LoVo (cell line): ENCODE measurements at regions not wholly inside any gene's neighbourhood (a gene's known extent, or its start where the extent isn't known, plus 50 kb on each side); places are given as distances from the start of the nearest gene placed in this dataset.

ENCODE experiments used
- DNase-seq: peaks from one replicate; pipeline ENCODE4 v3.0.0-alpha.2; 2016; ENCODE audit warnings: low spot score

DNA sequence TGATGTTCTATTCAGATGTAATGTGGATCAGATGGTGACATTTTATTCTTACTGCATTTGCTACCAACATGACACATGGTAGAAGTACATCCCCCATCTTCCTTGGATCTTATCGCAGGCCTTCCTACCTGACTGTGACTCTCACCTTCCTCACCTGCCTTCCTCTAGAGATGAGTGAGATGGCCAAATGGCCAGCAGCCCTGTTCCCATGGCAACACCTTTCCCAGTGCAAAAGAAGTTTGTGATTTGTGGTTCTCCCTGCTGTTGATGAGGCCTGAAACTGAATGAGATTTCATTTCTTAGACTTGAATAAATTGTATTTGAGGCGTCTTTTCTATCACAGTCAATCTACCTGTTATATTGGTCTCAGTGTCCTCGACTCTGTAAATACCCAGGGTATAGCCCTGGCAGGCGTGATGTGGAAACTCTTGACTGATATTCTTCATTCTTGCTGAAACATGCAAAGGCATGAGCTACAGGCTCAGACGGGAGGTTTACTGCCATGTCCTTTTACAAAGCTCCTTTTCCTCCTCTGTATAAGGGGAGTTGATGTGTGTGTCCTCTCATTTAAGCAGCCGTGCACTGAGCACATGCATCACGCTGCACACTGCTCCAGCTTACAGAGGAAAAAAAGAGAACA lies 440.7 kb upstream of the AKR1E2 start:
- no peak for DNase-seq

DNA sequence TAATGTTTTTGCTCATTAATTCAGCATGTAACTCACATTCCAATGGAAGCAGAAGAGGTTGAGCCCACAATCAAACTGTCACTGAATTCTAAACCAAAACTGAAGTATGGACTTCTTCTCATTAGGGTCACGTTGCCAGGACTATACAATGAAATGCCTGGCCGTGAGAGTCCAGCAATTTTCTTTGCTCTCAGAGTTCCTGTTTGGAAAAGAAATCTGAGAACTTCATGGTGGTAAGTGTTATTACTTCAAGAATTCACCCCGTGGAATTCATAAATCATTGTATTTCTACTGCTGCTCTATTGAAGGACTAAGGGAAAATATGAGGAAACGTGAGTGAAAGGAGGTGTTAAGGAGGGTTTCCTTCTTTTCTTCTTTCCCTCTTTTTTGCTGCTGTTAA lies 441.8 kb upstream of the AKR1E2 start:
- no peak for DNase-seq

DNA sequence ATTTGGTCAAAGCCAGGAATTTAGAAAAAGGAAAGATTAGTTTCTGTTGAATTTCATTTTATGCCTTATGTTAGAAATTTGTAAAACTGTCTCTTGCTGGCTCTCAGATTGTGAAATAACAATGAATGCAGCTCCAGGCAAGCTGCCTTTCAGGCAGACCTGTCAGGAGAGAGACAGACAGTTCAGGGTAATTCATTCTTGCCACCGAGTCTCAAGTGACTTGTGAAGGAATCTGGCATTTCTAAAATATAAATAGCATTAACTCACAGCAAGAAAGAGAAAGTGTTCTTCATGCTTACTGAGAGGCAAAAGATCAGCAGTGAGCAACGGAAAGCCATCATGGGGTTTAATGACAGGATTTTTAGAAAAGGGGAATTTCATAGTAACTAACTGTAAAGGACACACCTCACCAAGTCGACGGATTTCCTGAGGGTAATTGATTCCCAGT lies 442.3 kb upstream of the AKR1E2 start:
- DNase-seq: no peak

DNA sequence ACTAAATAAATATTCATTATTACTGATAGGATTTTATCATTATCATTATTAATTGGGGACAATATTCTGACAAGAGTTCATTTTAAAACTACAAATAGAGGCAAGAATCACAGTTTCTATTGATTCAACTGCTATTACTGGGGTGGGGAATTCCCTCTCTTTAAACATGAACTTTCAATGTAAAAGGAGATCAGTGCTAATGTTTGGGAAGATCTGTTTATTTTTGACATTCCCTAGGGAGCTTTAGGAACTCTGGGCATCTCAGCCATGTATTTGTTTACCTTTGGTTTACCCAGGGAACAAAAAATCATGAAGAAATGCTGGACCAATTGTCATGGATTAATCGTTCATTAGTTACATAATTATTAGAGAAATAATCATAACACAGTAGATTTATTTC lies 443.2 kb upstream of the AKR1E2 start:
- no peak for DNase-seq

DNA sequence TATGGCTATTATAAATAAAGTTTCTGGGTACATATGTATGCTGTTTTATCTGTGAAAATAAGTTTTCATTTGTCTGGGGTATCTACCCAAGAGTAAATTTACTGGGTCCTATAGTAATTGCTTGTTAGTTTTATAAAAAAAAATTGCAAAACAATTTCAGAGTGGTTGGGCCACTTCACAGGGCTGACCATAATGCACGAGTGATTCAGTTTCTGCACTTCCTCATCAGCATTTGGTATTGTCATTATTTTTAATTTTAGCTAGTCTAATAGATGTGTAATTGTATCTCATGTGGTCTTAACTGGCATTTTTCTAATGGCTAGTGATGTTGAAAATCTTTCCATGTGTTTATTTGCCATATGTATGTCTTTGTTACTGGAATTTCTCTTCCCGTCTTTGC lies 452.4 kb upstream of the AKR1E2 start:
- DNase-seq: no peak

DNA sequence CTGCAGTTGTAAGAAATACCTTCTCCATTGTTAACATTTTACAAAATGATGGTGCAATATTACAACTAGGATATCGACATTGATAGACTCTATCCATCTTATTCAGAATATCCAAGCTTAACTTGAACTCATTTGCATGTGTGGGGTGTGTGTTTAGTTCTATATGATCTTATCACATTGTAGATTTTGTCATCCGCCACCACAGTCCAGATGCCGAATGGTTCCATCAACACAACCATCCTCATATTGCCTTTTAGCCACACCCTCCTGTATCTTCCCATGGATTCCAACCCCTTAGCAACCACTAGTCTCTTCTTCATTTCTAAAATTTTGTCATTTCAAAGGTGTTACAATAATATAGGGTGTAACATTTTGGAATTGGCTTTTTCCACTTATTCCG lies 452.9 kb upstream of the AKR1E2 start:
- DNase-seq: no peak

DNA sequence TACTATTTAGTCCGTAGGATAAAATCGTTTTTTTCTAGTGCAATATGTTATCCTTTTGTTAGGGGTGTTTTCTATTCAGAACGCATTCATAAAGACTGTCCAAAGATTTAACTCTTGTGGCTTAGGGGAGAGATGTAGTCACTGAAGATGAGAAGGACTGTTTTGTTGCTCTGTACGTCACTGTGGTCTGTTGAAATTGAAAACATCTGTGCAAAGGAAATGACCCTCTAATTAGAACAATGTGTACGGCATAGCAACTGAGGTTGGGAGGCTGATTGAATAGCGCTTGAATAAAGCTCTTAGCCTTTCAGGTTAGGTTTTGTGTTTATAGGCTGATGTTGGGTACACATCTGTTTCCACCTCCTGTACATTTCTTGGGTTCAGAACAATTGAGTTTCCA lies 453.4 kb upstream of the AKR1E2 start:
- DNase-seq: no peak

DNA sequence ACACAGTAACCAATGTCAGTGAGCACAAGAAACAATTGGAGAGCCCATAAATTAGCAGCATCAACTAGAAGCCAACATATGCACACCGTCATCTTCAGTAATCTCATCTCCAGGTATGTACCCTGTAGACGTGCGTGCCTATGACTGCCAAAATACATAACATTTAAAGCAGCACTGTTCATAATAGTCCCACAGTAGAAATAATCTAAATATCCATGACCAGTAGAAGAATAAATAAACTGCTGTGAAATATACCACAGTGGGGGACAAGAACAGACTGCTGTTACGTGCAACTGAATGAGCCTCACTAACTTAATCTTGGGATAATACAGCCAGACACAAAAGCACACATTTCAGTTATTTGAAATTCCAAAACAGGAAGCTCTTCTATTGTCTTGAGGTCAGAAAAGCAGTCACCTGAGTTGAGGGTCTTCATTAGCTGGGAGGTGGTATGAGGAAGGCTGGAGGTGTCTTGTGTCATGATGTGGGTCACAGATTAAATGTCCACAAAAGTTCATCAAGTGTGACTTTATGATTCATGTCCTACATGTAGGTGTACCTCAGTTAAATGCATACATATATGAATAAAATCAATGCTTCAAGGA lies 454.2 kb upstream of the AKR1E2 start:
- no peak for DNase-seq

DNA sequence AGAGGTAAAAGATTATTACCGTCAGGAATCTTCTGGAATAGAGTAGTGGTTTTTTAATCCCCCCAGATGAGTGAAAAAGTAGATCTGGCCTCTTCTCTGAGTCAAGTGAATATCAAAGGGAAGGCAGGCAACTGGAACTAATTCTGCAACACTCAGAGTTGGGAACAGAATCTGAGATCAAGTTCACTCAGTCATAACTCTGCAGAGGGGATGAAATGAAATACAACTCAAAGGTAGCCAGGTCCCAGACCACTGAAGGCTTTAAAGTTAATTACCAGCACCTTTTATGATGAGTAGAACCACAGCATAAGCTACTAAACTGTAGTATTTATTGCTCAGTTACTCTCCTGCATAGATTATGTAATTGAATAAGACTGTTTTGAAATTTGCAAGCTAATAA lies 455.6 kb upstream of the AKR1E2 start:
- no peak for DNase-seq

DNA sequence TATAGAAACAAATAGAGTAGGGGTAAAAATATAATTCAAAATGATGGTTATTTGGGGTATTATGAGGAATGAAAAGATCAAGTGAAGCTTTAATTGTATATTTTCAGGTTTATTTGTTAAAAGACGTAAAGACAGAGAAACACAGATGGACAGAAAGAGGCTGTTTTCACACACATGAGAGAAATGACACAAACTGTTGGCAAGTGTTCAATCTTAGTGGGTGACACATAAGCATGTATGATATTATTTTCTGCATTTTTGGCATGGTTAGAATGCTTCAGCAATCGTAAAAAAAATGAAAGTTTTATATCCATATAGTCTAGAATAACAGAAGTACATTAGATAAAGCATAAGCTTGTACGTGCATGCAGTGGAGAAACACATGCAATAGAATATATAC lies 464.4 kb upstream of the AKR1E2 start:
- no peak for DNase-seq

DNA sequence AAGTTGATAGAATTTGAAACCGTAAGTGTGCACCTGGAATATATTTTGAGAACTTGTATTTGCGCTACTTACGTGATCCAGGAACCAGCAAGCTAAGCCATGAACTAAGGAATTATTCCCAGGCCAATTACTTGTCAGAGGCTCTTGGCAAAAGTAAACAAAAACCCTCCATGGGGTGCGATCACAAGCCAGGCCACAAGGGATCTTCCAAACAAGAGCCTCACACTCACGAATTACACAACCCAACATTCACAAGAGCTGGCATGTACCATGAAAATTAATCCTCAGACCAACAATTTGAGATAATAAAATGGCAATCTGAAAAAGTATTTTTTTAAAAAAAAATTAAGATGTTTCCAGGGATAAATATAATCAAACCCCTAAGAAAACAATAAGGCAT lies 467.0 kb upstream of the AKR1E2 start:
- no peak for DNase-seq

DNA sequence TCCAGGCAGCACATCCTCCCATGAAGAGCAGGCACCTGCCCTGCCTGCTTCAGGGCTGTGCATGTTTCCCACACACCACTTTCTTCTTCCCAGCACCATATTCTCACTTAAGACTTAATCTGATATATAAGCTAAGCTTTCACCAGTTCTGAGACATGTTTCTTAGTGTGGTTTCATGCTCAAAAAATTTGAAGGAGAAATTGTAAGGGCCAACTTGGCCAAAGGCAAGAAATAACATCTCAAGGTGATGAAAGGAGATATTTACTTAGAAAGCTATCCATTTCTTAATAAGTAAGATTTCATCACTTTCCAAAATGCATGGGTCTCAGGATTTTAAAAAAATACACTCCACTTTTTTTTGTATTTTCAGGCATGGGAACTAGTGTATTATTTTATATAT lies 468.1 kb upstream of the AKR1E2 start:
- no peak for DNase-seq

DNA sequence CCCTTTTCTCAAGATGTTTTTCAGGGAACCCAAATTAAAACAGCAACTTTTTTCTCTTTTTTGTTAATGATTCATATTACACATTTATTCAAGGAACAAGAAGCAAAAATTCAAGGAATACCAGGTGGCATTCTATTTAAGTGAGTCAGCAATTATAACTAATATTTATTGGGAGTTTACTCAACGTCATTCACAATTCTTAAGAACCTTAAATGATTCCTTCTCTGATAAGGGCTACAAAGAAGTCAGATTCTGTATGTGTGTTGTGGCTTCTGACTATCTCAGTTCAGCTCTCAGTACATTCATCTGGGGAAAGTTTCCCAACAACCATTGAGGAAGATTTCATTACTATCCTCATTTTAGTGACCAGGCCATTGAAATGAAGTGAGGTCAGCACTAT lies 470.7 kb upstream of the AKR1E2 start:
- no peak for DNase-seq

DNA sequence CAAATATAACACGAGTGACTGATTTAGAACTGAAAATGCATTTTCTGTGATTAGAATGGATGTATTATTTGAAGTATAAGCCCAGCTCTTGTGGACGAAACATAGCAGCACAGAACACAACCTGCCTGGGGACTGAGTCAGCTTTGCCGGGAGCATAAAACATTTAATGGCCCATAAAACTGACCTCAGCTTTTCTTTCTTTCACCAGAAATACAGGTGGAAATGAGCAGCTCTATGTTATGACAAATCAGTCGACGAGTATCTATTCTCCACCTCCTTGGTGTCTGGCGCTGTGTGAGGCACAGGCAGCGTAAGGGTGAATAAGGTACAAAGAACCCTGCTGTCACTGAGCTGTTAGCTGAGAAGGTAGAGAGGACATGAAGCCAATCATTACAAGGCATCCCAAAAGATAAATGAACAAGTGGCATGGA lies 471.6 kb upstream of the AKR1E2 start:
- DNase-seq: peak; percentile 91

DNA sequence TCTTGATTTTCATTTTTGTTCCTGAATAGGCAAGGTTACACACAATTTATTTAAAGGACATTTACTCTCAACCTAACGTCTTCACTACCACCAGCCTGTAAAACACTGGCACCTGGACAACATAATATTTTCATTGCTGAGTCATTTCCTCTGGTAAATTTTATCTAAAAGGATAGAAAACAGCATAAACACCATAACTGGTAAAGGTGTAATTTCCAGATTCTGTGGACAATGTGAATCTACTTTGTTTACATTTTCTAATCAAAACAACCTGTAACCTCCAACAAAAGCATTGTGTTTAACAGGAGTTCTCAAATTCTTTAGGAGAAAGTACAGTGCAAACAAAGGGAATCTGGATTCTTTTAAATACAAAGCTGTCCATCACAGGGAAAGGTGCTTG lies 472.0 kb upstream of the AKR1E2 start:
- peak; percentile 67 for DNase-seq

DNA sequence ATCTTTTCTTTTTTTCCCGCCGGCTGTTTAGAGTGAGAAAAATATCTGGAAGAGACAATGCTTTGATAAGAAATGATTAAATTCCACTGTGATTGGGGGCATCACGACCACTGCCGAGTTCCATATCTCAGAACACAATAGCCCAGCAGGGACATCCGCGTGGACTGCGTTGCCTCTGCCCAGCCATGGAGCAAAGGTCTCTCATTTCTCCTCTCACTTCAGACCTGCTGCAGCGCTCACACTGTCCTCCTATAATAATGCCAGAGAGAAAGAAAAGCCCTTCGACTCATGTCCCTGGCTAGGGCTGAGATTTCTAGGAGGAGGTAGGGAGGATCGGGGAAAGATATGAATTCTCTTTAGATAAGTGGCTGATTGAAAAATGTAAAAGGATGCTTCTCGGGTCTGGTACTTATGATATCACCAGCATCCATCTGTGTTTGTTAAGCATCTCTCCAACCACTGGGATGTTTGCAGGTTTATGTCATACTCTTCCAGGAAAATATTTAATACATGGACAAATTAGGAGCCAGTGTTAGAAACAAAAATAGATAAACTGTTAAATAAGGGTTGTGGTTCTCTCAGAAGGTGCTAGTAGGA lies 472.9 kb upstream of the AKR1E2 start:
- DNase-seq: no peak

DNA sequence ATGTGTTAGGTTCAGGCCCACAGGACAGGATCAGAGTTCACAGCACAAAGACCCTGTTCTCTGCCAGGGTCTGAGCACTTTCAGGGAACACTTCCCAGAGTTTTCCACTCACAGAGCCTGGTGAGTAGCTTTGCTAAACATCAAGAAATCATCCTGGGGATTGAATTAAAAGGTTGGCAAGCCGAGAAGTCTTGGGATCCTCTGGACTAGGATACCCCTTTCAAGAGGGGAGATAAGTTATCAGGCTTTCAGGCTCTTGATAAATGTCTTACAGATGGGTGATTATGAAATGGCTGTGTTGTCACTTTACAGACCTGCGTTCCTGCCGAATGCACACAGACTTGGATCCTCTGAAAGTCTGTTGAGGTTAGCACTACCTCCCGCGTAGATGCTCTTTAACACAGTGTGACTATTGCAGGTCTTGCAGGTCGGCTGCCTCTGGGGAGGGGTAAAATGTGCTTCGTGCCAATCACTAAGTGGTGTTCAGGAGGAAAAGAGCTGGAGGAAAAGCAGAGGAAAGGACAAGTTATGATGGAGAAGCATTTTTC lies 473.5 kb upstream of the AKR1E2 start:
- no peak for DNase-seq

DNA sequence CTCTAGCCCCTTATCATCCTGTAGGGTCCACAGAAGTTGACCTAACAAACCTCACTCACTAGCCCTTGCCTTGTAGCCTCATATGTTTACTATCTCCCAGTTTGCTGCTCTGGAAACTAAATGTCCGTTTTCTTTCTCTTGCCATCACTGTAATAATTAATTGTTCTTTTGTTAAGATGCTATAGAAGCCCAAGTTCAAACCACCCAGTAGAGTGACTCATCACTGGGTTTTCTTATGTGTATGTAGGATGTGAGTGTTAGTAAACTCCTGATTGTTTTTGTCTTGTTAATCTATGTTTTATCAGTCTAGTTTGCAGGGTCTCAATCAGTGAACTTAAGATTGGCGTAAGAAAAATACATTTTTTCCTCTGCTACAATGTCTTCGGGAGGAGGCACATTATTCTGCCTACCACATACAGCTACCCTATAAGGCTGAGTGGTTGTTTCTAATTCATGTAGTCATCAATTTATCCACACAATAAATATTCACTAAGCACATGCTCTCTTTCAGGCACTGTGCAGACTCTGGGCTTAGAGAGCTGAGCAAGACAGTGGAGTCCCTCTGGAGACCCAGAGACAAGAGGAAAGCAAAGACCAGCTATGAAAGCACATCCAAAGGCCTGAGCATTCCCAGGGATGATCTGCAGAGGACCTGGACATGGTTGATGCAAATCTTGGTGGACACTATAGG lies 474.1 kb upstream of the AKR1E2 start:
- DNase-seq: no peak

DNA sequence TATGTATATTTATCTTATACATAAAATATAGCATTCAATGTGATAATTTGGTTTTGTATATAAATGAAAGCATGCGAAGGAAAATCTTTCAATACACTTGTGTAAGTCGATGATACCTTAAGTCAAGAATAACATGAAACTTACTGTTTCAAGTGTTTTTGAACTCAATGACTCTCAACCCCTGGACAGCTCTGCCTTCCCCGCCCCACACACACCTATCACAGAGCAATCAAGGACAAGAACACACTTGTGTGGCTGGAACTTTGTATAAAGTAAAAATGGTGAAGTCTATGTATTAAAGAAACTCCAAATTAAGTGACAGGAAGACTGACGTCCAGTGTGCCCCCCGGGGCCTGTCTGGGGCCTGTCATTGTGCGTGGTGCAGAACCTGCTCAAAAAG lies 478.6 kb upstream of the AKR1E2 start:
- DNase-seq: no peak

DNA sequence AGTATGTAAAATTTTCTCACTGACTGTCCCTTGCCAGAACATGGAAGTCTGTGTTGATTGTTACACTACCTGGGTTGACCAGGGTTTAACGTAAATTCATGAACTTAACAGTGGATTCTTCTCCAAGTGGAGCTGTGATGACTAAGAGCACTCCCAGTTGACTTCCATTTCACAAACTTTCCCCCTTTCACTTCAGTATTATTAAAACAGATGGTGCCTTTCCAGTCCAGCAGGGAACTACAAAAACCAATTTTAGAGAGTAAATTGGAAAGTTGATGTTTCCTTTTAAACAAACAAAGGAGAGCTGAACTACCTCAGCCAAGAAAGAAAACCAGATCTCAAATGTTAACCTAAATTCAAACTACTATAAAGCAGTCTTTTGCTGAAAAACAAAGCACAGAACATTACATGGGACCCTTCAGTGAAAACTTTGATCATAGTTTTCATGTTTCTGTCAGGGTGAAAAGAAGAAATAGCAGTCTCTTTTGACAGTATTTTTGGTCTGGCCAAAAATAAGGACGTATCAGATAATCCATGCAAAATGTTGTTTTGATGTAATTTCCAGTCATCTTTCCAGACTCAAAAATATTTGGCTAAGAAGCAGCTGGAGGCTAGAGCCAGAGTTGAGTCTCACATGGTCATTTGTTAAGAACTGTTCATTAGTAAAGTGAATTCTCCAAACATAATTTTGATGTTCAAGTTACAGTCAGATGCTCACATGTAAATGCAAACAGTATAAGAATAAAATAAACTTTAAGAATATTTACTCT lies 479.9 kb upstream of the AKR1E2 start:
- no peak for DNase-seq

DNA sequence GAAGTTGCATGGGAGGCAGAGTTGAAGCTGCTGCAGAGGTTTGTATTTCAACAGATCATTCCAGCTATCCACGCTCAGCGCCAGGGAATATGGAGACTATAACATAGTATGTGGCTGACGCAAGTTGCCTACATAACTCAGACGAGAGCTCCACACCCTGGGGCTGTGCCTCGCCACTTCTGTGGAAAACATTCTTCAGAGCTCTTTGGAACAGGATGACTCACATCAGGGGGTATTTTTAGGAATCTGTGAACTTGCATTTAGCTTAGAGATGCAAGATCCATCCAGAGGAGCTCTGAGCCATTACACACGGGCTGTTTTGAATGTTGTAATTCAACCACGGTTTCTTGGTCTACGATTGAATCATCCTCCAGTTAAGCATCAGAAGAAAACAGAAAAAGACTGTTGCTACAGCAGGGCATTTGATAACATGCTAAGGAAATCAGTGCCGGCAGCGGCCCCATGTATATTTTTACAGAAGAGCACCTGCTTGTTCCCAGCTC lies 481.5 kb upstream of the AKR1E2 start:
- peak; percentile 90 for DNase-seq

DNA sequence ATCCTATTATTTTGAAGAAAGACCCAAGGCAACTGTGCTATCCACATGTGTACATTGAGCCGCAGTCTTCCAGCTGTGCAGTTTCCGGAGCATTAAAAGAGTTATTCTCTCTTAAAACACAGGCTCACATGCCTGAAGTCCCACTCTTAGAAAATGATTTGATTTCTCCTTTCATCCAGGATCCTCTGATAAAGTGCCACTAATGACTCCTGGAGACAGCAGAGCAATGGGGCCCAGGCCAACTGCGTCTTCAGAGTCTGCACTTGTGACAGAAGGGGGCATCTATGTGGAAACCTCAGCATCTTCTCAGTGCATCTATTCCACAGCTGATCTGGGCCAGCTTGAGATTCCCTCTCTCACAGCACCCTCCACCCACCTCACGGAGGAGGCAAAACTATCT lies 482.1 kb upstream of the AKR1E2 start:
- no peak for DNase-seq
